HG02642 (cell line): ENCODE measurements at regions not wholly inside any gene's neighbourhood (a gene's known extent, or its start where the extent isn't known, plus 50 kb on each side); places are given as distances from the start of the nearest gene placed in this dataset.

ENCODE experiments used
- ATAC-seq: cut with Tn5 transposase; IDR thresholded peaks from one replicate; pipeline ENCODE4 v1.9.1; 2021; ENCODE audit warnings: mild to moderate bottlenecking; ENCODE audit not compliant: unreplicated experiment, poor library complexity

DNA sequence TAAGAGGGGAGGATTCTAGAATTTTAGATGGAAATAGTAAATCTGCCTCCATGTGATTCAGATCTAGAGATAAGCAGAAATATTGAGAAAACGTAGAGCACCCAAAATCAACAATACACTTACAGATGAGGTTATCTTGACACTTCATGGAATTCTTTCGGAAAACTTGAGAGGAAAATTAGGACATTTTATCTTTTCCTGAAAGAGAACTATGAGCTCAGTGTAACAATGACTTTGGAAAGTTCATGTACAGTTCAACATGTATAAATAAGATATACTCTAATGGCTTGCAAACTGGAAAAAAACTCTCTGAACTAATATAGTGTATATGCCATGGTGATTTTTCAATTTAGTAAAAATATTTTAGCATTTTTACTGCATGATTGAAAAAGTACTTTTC lies 338.1 kb upstream of the NEGR1 start:
- no peak for ATAC-seq

DNA sequence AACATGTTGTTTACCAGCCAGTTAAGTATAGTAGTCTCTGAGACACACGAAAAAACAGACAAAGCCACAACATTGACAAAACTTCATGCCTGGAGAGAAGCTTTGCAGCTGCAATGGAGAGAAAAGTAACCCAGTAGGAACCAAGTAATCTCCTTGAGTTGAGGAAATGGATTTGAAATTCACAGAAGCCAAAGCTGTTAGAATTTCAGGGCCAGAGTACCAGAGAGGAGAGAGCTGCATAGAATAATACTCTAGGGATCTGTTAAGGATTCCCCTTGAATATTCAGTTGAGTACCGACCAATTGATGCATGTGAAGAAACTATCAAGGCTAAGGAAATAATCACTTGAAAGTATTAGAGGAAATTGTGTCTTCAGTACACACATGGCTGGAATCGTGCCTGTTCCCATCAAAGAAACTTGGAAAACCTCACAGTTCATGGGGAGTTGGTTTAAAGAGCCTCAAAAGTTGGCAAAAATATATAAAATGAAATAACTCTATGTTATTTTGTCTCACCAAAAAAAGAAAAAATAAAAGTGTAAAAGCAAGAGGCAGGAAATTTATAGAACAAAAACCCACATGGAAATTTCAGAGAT lies 324.0 kb upstream of the NEGR1 start:
- ATAC-seq: no peak

DNA sequence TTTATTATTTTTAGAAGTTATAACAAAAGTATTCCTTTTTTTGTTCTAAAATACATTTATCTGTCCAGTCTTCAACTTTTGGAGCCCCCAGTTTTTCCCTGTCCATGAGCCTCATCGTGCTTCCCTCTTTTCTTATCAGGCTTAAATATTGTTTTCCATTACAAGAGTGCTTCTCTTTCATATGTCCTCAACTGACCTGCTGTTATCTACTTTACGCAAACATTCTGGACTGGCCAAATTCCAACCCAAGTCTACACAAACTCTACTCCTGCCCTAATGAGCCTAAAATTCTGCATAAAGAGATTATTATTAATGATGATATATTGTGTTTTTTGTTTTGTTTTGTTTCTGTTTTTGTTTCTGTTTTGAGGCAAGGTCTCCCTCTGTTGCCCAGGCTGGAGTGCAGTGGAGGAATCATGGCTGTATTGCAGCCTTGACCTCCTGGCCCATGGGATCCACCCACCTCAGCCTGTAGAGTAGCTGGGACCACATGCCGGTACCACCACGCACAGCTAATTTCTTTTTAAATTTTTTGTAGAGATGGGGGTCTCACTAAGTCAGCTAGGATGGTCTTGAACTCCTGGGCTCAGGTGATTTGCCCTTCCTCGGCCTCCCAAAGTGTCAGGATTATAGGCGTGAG lies 318.8 kb upstream of the NEGR1 start:
- no peak for ATAC-seq

DNA sequence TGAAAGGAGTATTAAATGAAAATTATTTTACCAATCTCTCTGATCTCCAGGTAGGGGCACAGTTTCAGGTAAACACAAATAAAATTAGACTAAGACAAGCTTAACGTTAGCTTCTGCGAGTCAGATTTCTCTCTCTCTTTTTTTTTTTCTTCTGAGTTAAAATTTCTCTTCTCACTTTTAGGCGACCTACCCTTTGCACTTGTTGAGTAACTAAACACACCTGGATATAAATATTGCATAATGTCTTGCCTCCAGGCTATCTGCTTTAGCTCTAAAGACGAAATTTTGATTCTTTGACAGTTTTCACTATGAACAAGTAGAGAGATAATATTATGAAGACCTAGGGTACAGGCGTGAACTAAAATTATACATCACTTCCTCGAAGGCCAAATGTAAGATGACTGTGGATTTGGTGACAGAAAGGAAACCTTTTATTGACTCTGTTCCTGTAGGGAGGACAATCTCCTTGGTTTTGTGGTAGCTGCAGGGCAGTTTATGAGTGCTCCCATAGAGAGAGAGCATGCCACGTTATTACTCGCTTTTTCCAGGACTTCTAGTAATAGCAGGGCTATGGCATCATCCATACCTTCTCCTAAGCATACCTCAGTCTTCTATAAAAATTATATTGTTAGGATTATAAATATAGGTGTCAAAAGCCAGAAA lies 303.8 kb upstream of the NEGR1 start:
- ATAC-seq: no peak

DNA sequence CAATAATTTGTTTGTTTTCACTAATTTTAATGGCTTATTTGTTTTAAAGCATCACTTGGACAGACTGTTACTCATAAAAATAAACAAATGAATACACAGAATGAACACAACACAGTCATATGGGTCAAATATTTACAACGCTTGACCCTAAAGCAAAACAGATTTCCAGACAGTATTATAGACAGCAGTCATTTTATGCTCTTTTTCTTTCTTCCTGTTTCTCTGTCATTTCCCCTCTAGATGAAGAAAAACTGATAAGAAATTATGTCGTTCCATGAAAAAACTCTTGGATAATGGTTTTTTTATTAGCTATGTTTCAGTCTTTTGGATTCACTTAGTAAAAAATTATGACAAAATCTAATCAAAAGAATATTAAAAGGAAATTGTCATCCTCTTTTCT lies 297.3 kb upstream of the NEGR1 start:
- no peak for ATAC-seq

DNA sequence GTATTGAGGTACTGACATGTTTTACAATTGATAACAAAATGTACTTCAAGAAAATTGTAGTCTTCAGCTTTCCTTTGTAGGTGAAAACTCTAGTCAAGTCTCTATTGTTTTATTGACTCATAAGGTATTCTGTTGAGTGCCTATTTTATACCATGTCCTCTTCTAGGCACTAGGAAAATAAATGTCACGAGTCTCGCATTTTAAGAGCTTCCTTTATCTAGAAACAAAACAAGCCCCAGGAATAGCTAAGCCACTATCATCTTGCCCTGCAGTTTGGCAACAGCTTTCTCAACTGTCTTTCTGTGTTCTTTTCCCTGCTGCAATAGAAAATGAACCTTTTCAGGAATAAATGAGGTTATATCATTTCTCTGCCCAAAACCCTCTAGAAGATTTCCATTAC lies 288.5 kb upstream of the NEGR1 start:
- ATAC-seq: no peak

DNA sequence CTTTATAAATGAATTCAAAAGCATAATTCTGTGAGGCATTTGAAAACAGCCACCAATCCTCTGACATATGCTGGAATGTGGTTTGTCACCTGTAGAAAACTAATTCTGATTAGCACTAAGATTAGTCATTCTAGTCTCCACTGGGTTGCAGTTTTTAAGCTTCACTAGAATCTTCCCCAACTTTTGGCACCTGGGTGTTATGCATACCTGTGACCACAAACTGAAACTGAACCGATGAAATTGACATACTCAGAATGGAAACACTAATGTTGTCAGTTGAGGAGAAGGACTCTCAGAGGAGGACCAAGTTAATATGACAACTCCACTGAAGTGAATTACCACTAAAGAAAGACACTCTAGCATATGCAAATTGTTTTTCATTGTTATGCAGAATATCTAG lies 285.8 kb upstream of the NEGR1 start:
- ATAC-seq: peak; percentile 56

DNA sequence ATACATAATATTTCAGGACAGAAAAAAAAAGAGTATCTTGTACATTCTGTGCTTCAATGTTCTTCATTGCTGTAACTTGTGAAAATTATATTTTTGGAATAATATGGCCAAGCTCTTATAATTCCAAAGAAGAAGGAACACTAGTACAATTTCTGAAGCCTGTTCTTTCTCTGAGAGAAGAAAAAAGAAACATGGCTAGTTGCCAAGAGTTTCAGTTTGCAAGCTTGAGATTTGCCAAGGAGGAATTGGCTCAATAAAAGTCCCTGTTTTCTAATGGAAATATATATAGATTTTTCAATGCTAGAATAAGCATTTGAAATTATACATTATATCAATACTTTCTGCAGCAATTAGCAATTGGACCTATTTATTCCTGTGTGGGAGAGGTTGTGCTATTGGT lies 285.2 kb upstream of the NEGR1 start:
- no peak for ATAC-seq

DNA sequence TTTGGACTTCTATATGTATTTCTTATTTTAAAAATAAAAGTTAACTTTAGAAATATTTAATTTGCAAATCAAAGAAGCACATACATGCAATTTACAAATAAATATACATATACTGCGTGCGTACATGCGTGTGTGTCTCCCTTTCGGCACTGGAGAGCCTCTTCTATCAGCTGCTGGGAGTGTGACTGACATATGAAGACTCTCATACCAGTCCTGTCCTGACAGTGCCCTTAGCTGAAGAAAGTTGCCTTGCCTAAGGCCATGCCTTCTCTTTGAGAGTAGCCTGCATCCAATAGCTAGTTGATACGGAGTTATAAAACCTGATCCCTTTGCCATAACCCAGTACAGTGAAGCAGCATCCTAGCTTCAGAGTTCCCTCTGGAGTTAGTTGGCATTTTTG lies 282.4 kb upstream of the NEGR1 start:
- no peak for ATAC-seq

DNA sequence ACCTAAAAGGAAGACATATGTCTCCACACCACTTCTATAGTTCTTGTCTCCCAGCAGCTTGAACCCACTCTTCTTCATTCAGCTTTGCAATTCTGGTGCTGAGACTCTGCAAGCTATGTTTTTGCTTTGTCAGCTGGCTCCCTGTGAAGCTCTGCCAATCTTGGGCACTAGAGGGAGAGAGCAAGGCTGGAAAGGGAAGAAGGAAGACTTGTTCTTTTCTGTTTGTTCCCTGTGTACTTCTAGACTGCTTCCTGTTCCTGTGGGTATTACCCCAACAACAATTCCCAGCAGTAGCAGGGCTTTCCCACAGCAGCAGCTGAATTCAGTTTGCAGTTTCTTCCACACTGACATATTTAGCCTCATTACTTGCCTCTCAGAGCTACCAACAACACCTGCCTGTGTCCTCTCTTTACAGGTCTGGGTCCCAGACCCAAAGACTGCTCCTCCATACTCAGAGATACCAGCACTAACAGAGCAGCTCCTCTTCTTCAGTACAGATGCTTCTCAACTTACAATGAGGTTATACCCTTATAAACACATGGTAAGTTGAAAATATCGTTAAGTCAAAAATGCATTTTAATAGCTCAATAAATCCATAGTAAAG lies 275.2 kb upstream of the NEGR1 start:
- ATAC-seq: no peak

DNA sequence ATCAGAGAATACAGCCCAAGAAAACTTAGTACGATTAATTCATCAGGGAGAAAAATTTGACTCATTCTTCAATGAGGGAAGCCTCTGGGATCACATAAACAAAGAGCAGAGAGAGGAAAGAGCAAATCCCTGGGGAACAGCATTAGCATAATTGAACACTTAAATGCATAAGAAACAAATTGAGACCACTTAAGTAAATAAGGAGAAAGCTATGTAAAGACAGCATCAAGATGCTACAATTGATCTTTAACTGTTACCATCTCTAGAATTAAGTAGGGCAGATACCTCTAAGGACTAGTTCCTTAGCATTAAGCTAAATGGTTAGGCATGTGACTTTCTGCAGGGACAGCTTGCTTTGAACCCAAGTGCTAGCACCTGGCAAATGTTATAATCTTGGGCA lies 265.1 kb upstream of the NEGR1 start:
- no peak for ATAC-seq

DNA sequence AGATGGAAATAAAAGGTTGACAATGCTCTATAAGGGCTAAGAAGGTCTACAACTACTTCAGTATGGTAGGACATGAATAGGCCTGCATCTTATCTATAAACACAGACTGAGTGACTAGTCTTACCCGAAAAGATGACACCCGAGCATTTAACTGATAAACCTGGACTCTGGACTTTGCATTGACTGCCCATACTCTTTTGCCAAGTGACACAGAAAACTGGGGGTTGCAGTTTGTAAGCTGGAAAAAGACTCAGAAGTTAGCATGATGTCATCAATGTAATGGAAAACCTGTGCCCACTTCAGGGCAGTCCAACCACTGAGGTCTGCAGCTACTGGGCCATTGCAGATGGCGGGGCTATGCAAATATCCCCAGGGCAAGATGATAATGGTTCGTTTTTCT lies 258.3 kb upstream of the NEGR1 start:
- no peak for ATAC-seq

DNA sequence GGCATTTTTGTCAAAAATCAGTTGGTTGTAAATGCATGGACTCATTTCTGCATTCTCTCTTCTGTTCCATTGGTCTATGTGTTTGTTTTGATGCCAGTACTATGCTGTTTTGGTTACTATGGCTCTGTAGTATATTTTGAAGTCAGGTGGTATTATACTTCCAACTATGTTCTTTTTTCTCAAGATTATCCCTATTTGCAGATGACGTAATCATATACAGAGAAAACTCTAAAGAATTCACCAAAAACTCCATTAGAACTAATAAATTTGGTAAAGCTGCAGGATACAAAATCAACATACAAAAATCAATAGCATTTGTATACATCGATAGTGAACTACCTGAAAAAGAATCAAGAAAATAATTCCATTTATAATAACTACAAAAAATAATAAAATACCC lies 253.1 kb upstream of the NEGR1 start:
- no peak for ATAC-seq

DNA sequence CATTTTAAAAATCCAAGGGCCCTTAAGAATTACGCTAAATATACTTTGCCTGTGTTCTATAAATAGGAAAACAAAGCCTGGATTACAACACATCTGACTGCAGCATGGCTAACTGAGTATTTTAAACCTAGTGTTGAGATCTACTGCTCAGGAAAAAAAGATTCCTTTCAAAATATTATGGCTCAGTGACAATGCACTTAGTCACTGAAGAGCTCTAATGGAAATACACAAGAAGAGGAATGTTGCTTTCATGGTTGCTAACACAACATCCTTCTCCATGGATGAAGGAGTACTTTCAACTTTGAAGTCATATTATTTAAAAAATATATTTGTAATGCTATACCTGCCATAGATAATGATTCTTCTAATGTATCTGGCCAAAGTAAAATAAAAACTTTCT lies 248.3 kb upstream of the NEGR1 start:
- ATAC-seq: no peak

DNA sequence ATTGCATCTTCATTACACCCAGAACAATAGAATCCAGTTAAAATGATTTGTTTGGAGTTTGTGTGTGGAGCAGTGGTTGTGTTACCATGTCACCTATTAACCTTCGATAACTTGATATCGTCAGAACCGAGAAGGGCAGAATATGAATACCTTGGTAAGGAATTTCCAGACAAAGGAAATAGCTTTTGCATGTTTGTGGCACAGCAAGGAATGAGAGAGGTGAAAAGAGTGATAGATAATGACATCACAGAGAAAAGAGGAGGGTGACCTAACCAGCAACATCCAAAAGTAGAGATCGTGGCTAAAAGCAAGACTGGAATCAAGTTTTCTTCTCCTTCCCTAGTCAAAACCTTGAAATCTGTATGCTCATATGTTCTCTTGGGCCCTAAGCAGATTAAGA lies 244.6 kb upstream of the NEGR1 start:
- no peak for ATAC-seq

DNA sequence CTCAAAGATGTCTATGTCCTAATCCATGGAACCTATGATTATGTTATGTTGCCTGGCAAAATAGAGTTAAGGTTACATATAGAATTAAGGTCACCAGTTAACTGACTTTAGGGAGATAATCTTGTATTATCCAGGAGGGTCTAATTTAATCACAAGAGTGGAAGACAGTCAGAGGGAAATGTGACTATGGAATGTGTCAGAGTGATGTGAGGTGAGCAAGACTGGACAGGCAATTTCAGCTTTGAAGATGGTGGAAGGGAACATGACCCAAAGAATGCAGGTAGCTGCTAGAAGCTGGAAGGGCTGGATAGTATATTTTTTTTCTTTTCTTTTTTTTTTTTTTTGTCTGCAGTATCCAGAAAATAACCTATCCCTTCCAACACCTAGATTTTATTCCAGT lies 241.7 kb upstream of the NEGR1 start:
- ATAC-seq: no peak

DNA sequence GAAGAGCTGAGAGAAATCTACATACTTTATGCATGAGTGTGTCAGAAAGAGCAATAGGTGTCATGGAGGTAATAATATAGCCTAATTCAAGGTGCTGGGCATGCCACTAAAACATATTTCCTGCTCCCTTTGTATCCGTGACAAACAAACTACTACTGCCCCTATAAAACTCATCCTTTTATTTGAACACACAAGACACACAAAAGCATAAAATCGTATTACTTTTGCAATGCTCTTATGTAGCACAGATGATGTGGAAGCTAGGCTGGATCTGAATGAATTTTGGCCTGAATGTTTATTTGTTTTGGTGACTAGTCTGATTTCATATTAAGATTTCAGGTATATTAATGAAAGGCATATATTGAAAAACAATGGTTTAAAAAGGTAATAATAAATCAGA lies 239.3 kb upstream of the NEGR1 start:
- no peak for ATAC-seq

DNA sequence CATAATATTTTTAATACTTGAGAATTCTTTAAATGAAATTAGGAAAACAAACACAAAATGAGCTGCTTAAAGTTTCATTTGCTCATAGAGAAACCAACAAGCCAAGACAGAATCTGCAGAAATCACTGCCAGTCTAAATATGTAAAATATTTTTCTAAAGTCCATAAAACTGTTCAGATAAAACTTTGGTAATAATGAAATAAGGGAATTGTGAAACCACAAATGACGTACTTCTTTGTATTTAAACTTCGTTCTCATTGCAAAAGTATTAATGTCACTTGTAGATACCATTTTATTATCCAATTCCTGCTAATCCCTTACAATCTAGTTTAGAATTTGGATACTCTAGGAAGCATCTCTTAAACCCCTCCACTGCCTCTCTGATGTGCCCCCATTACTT lies 234.5 kb upstream of the NEGR1 start:
- ATAC-seq: no peak

DNA sequence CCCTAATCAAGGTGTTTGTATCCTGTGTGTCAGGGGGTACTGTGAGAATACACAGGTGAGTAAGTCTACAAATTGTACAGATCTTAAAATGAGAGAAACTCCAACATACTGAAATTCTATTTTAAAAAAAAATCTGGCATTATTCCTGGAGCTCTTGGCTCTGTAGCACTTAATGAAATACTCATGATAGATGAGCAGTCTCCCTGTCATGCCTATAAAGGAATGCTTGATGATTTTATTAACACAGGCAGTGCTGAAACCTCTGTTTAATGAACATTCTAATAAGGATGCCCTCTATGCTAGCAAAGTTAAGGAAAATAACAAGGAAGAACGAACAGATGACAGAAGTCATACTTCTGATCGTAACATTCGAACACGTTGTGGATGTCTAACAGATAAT lies 233.9 kb upstream of the NEGR1 start:
- no peak for ATAC-seq

DNA sequence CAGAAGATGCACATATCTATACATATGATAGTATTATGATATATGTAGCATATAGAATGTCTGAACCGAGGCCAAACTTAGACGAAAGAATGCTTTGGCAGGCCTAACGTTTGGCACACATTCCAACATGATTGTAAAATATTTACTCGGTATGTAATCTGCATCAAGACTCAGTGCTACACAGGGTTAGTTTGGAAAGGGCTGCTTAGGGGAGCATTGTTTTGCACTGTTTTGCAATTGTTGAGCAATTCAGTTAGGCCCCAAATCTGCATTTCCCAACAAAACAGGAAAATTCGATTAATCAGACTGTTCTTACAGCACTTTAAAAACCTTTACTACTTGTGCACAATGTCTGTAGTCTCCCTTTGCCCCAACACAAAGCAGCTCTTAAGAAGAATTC lies 216.0 kb upstream of the NEGR1 start:
- ATAC-seq: no peak

DNA sequence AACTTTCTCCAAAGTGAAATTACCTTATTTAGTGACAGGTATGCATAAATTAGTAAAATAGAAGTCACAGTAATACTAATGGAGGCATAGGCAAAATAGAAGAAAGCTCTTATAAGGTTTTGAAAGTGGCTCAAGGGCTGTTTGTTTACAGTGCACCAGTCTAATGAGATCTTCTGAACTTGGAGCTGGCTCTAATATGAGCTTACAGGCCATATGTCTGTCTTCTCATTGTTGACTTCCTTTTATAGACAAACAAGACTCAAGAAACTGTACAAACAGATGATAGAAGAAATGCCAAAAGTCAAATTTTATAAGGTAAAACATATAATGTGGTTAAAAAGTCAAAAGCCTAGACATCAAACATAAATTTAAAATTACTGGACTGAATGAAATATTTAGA lies 207.5 kb upstream of the NEGR1 start:
- no peak for ATAC-seq

DNA sequence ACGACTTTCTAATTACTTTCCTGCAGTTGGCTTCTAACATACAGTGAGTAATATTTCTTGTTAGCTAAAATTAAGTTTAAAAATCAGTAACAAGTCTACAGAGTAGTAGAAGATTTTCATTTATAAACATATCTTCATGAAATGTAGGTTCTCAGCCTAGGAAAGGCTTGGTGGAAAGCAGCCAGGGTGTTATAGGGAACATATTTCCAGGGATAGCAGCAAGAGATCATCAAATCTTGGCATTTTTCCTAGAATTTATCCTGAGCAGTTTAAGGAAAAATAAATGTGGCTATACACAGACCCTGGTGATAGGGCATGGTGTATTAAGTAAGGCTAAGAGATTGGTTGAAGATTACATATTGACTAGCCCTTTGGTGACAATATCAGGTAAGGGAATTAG lies 203.5 kb upstream of the NEGR1 start:
- ATAC-seq: no peak
